D721Med (cell line): ENCODE measurements at regions not wholly inside any gene's neighbourhood (a gene's known extent, or its start where the extent isn't known, plus 50 kb on each side); places are given as distances from the start of the nearest gene placed in this dataset.

Source experiments
- DNase-seq: peaks from one replicate; pipeline ENCODE4 v3.0.0; 2011; ENCODE audit warnings: low spot score; ENCODE audit not compliant: insufficient read length
- FAIRE-seq: peaks from 2 replicates; lab custom pipeline; 2011; peaks lifted over from hg19 to GRCh38; lab: Jason Lieb, UNC
- TF ChIP-seq, protein P1 (sequence below): IDR thresholded peaks from 2 replicates; pipeline ENCODE4 v1.5.1; 2012; ENCODE audit warnings: mild to moderate bottlenecking, control low read depth; ENCODE audit not compliant: insufficient read depth; ENCODE audit errors: missing control alignments

DNA sequence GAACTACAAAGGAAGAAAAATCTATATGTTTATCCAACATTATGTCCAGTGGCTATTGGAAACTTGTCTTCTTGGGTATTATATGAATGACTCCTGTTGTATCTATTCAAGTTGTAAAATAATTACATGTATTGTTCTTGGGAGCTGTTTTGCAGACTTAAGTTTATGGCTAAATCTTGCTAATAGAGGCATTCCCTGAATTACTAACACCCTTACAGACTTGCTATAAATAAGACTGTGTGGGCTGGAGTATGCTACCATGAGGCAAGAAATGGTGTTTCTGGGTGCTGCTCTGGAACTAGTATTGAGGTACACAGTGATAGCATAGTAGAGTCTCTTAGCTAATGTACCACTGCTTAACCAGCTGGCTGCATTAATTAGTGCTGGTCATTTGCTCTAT is 155.1 kb downstream of the HIPK3 start:
- TF ChIP-seq, protein P1, sequence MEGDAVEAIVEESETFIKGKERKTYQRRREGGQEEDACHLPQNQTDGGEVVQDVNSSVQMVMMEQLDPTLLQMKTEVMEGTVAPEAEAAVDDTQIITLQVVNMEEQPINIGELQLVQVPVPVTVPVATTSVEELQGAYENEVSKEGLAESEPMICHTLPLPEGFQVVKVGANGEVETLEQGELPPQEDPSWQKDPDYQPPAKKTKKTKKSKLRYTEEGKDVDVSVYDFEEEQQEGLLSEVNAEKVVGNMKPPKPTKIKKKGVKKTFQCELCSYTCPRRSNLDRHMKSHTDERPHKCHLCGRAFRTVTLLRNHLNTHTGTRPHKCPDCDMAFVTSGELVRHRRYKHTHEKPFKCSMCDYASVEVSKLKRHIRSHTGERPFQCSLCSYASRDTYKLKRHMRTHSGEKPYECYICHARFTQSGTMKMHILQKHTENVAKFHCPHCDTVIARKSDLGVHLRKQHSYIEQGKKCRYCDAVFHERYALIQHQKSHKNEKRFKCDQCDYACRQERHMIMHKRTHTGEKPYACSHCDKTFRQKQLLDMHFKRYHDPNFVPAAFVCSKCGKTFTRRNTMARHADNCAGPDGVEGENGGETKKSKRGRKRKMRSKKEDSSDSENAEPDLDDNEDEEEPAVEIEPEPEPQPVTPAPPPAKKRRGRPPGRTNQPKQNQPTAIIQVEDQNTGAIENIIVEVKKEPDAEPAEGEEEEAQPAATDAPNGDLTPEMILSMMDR, result no peak
- no peak for DNase-seq
- FAIRE-seq, result no peak

DNA sequence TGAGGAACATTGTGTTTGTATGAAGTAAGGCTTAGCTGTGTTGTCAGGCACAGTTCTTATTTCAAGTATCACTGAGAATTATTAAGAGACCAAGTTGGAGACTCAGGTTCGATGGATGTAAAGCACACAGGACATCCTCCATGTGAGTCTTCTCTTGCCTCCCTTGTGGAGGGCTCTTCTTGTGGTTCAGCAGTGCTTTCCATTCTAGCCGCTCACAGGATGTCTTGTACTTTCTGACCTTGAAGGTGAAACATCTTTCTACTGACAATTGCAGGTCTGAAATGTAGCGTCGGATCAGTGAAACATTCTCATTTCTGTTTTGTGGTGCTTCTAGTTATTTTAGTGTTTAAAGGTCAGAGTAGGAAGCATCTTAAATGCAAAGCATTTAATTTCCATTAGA is 154.6 kb downstream of the HIPK3 start:
- DNase-seq, result no peak
- TF ChIP-seq, protein P1, result no peak
- no peak for FAIRE-seq

DNA sequence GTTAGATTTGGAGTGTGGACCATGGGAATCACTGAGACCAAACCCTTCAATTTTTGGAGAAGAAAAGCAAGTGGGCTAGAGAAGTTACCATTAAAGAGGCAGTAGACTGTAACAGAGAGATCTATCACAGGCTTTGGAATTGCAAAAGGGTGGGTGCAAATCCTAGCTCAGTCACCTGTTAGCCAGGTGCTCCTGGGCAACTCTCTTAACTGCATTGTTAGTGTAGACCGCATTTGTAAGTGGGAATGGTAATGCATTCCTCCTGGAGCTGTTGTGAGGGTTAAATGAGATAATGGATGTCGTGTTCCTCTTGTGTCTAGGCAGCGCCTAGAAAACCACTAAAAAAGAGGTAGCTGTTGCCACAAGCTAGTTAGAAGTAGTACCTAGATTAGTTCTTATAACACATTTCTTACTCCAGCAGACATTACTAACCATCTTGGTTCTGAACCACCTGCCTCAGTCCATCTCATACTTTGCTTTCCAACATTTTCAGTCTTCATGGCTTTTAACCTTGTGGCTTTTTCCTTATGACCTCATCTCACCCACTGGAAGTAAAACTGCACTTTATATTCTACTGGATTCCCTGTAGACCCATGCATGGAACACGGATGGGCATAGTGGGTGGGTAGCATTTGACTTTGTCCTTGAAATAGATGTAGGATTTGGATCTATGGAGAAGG is 153.0 kb downstream of the HIPK3 start:
- DNase-seq (no peak), FAIRE-seq (no peak)
- TF ChIP-seq, protein P1, result no peak
